Osteocyte (in vitro differentiated cells): ENCODE measurements at regions not wholly inside any gene's neighbourhood (a gene's known extent, or its start where the extent isn't known, plus 50 kb on each side); places are given as distances from the start of the nearest gene placed in this dataset.

Experiments
- DNase-seq: peaks from one replicate; pipeline ENCODE4 v3.0.0; 2021; ENCODE audit warnings: mixed read lengths; ENCODE audit not compliant: unreplicated experiment; ENCODE audit errors: extremely low spot score
- H3K27ac Mint-ChIP-seq: one replicate; pipeline ENCODE4 v1.8.0; 2021; ENCODE audit warnings: mild to moderate bottlenecking, mixed read lengths; ENCODE audit not compliant: unreplicated experiment
- H3K27me3 Mint-ChIP-seq: one replicate; pipeline ENCODE4 v1.8.0; 2021; ENCODE audit warnings: mixed read lengths; ENCODE audit not compliant: unreplicated experiment
- H3K36me3 Mint-ChIP-seq: one replicate; pipeline ENCODE4 v1.8.0; 2021; ENCODE audit warnings: mixed read lengths; ENCODE audit not compliant: unreplicated experiment
- H3K4me1 Mint-ChIP-seq: one replicate; pipeline ENCODE4 v1.8.0; 2021; ENCODE audit warnings: mixed read lengths; ENCODE audit not compliant: unreplicated experiment
- H3K4me3 Mint-ChIP-seq: one replicate; pipeline ENCODE4 v1.8.0; 2021; ENCODE audit warnings: mild to moderate bottlenecking, moderate library complexity, mixed read lengths; ENCODE audit not compliant: unreplicated experiment
- H3K9me3 Mint-ChIP-seq: one replicate; pipeline ENCODE4 v1.8.0; 2021; ENCODE audit warnings: mixed read lengths; ENCODE audit not compliant: unreplicated experiment
- CTCF ChIP-seq: fragments of 200-600 bp; sonication (generic); IDR thresholded peaks from 2 replicates; pipeline ENCODE4 v1.5.0; 2021; ENCODE audit warnings: antibody characterized with exemption, mild to moderate bottlenecking, moderate library complexity

- no peaks in the 10 kb centered on the region for H3K9me3 Mint-ChIP-seq
- no peaks in the 10 kb centered on the region for H3K4me1 Mint-ChIP-seq
- H3K4me3 Mint-ChIP-seq = no peak overlapping the region
- H3K27ac Mint-ChIP-seq = no peak overlapping the region
- no peaks in the 10 kb centered on the region for H3K36me3 Mint-ChIP-seq
- H3K27me3 Mint-ChIP-seq = no peaks in the 10 kb centered on the region
- no peak for DNase-seq
- no peak for TF ChIP-seq CTCF
Observed at GRCh38 chr4:63361066-63361465, 1048.2 kb downstream of the TECRL start.

- TF ChIP-seq CTCF = no peak
- Mint-ChIP-seq H3K36me3 (no peaks in the 10 kb centered on the region), H3K9me3 (peaks cover 33% of the 10 kb centered on the region), H3K27ac (no peak overlapping the region), H3K27me3 (peaks cover 8% of the 10 kb centered on the region), H3K4me3 (no peak overlapping the region), H3K4me1 (no peaks in the 10 kb centered on the region)
- DNase-seq = no peak
Observed at GRCh38 chr4:63349674-63350025, 1059.6 kb downstream of the TECRL start.

- Mint-ChIP-seq H3K36me3 (no peaks in the 10 kb centered on the region), H3K4me3 (no peak overlapping the region), H3K27ac (no peak overlapping the region), H3K9me3 (peaks cover 34% of the 10 kb centered on the region), H3K4me1 (no peaks in the 10 kb centered on the region), H3K27me3 (peaks cover 8% of the 10 kb centered on the region)
- TF ChIP-seq CTCF = no peak
- peak; percentile 84 for DNase-seq
Observed at GRCh38 chr4:63348735-63349673, 1060.2 kb downstream of the TECRL start.

GRCh38 chr4:63325140-63325539 lies 1084.1 kb downstream of the TECRL start:
- no peak for DNase-seq
- TF ChIP-seq CTCF = no peak
- peaks cover 13% of the 10 kb centered on the region for H3K9me3 Mint-ChIP-seq
- no peaks in the 10 kb centered on the region for H3K27me3 Mint-ChIP-seq
- peaks cover 10% of the 10 kb centered on the region for H3K36me3 Mint-ChIP-seq
- no peak overlapping the region for H3K4me3 Mint-ChIP-seq
- H3K27ac Mint-ChIP-seq = peak overlapping the region; percentile 71
- H3K4me1 Mint-ChIP-seq = peaks cover 44% of the 10 kb centered on the region

DNA sequence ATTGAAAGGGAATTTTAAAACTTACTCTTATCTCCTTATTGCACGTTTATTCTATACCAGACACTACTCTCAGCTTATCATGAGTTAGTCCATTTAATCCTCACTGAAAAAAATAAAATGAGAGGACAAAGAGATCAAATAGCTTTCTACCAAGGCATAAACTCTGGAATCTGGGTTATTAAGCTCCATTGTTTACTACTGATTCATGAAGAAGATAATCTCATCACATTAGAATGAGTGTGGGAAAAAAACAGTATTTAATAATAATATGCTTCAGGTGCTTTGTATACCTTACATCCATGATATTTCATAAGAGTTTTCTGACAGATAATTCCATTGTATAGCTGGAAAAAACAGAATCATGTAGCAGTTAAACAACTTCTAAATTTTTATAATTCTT lies 1092.6 kb downstream of the TECRL start:
- Mint-ChIP-seq H3K27me3 (no peaks in the 10 kb centered on the region), H3K36me3 (no peaks in the 10 kb centered on the region), H3K9me3 (no peaks in the 10 kb centered on the region), H3K4me3 (no peak overlapping the region), H3K4me1 (peaks cover 14% of the 10 kb centered on the region), H3K27ac (no peak overlapping the region)
- TF ChIP-seq CTCF = no peak
- no peak for DNase-seq
